Spleen (tissue), 11 donors: ENCODE measurements at regions not wholly inside any gene's neighbourhood (a gene's known extent, or its start where the extent isn't known, plus 50 kb on each side); places are given as distances from the start of the nearest gene placed in this dataset.

ENCODE experiments used
- DNase-seq: peaks from one replicate; pipeline ENCODE4 v3.0.0-alpha.2; 2020
- H3K27ac ChIP-seq, 8 donors: fragments of 200-600 bp; sonication (generic) in 7 of 8; 1 replicate in 4 of 8; 2 replicates in 4 of 8; pipeline versions ENCODE4 v1.5.0 to v1.8.0; 2016 to 2021; ENCODE audit warnings: inconsistent platforms in 4 of 8, mild to moderate bottlenecking in 4 of 8, moderate library complexity in 1 of 8
- H3K27me3 ChIP-seq, 7 donors: fragments of 200-600 bp; sonication (generic) in 6 of 7; replicated peaks in 1 of 7; 1 replicate in 4 of 7; 2 replicates in 3 of 7; pipeline versions ENCODE4 v1.5.0 to v1.8.0; 2016 to 2021; ENCODE audit warnings: inconsistent platforms in 3 of 7, mild to moderate bottlenecking in 1 of 7
- H3K36me3 ChIP-seq, 6 donors: fragments of 200-600 bp; sonication (generic) in 5 of 6; 1 replicate in 4 of 6; 2 replicates in 2 of 6; pipeline versions ENCODE4 v1.5.0 to v1.8.0; 2016 to 2021; ENCODE audit warnings: inconsistent platforms in 2 of 6
- H3K4me1 ChIP-seq, 6 donors: fragments of 200-600 bp; sonication (generic) in 5 of 6; 1 replicate in 3 of 6; 2 replicates in 3 of 6; pipeline versions ENCODE4 v1.5.0 to v1.8.0; 2016 to 2021; ENCODE audit warnings: inconsistent platforms in 3 of 6
- H3K4me3 ChIP-seq, 8 donors: fragments of 200-600 bp; sonication (generic) in 7 of 8; 1 replicate in 4 of 8; 2 replicates in 4 of 8; pipeline versions ENCODE4 v1.5.0 to v1.8.0; 2016 to 2021; ENCODE audit warnings: inconsistent platforms in 4 of 8, mild to moderate bottlenecking in 4 of 8, moderate library complexity in 2 of 8
- H3K9me3 ChIP-seq, 8 donors: fragments of 200-600 bp; sonication (generic) in 7 of 8; 1 replicate in 4 of 8; 2 replicates in 4 of 8; pipeline versions ENCODE4 v1.5.0 to v1.8.0; 2016 to 2021; ENCODE audit warnings: inconsistent platforms in 4 of 8
- POLR2A ChIP-seq, 3 donors: fragments of 450-650 bp; IDR thresholded peaks; one replicate each; pipeline ENCODE4 v1.5.1; 2017; ENCODE audit warnings: antibody characterized with exemption in 3 of 3, mild to moderate bottlenecking in 1 of 3
- POLR2AphosphoS5 ChIP-seq, 3 donors: sonication (generic); formaldehyde crosslinking; IDR thresholded peaks; one replicate each; pipeline ENCODE4 v1.5.1; 2017; ENCODE audit warnings: antibody characterized with exemption in 3 of 3
- WGBS, 5 donors: extraction: QIAGEN DNeasy Blood & Tissue Kit in 3 of 5; methylation state at CpG; one replicate each; pipeline versions ENCODE4 v1.1.5 to v1.1.7; 2013 to 2018; 5-methylcytosine and 5-hydroxymethylcytosine counted together
- intact Hi-C: fragments of 100-400 bp; cut with DNase I; formaldehyde crosslinking; loops from one replicate; pipeline ENCODE4 v1.15.0; 2023; ENCODE audit warnings: low total_unique reads
- TF ChIP-seq, protein P1 (sequence below), 11 experiments: fragments of 200-600 bp in 7 of 11; fragments of 450-650 bp in 4 of 11; sonication (generic) in 4 of 11; IDR thresholded peaks in 8 of 11; conservative IDR thresholded peaks in 3 of 11; 1 replicate in 7 of 11; 2 replicates in 4 of 11; pipeline versions ENCODE4 v1.4.0 to v1.8.0; 2016 to 2021; ENCODE audit warnings: antibody characterized with exemption in 11 of 11, inconsistent platforms in 4 of 11, mild to moderate bottlenecking in 1 of 11
- donor health status: healthy with polysubstance abuse.
- donor health status: DM: no; HTN: no; CAD: no; lungs with moderate emphysema.
- donor health status: DM: no; HTN: no; CAD: no.
- donor health status: Bipolar disorder and iron deficiency.
- donor health status: healthy.
- donor health status: DM: no; HTN: no; CAD: no.
- donor health status: DM: yes; HTN: yes; CAD: no.

DNA sequence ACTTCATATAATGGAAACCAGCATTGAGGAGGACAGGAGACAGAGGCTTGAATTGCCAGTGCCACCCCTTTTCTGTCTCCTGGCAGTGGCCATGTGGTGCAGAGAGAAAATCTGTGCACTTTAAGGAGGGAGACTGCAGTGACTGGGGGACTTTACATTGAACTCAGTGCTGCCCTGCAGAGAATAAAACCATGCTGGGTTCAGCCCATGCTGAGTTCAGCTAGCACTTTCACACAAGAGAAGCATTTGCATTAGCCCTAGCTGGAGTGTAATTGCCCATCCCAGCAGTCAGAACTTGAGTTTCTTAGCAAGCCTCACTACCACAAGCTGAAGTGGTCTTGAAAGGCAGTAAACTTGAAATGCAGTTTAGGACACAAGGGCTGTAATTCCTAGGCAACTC, 677.5 kb downstream of the ZPLD1 start:
- intact Hi-C loops = no loop called here
- Histone ChIP-seq H3K4me3 (no peak overlapping the region), H3K4me1 (no peaks in the 10 kb centered on the region), H3K36me3 (no peaks in the 10 kb centered on the region), H3K27me3 (no peaks in the 10 kb centered on the region), H3K9me3 (no peaks in the 10 kb centered on the region), H3K27ac (no peak overlapping the region)
- TF ChIP-seq, protein P1, sequence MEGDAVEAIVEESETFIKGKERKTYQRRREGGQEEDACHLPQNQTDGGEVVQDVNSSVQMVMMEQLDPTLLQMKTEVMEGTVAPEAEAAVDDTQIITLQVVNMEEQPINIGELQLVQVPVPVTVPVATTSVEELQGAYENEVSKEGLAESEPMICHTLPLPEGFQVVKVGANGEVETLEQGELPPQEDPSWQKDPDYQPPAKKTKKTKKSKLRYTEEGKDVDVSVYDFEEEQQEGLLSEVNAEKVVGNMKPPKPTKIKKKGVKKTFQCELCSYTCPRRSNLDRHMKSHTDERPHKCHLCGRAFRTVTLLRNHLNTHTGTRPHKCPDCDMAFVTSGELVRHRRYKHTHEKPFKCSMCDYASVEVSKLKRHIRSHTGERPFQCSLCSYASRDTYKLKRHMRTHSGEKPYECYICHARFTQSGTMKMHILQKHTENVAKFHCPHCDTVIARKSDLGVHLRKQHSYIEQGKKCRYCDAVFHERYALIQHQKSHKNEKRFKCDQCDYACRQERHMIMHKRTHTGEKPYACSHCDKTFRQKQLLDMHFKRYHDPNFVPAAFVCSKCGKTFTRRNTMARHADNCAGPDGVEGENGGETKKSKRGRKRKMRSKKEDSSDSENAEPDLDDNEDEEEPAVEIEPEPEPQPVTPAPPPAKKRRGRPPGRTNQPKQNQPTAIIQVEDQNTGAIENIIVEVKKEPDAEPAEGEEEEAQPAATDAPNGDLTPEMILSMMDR (IDR thresholded peaks at IDR 0.05 in 8 of 11, conservative IDR thresholded peaks at IDR 0.05 in 3 of 11) = no peak
- TF ChIP-seq POLR2AphosphoS5 (IDR thresholded peaks at IDR 0.05) (no peak), POLR2A (IDR thresholded peaks at IDR 0.05) (no peak)
- DNase-seq = no peak

DNA sequence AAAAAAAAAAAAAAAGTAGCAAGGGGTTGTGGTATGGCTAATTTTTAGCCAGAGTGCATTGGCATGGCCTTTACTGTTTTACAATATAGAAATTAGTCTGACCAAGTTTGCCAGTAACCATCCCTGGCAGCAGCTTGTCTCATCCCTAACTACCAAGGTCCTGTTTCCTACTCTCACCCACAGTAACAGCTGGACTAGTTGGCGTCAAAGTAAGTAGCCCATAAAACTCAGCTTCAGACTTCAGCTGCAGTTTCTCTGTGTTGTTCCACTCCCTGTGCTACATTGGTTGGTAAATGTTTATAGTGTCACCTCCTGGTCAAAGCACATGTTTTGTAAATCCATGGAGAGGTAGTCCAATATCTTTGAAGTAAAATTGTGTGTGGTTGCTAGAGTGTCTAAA, 691.3 kb downstream of the ZPLD1 start:
- no peak overlapping the region for H3K27ac ChIP-seq
- 79 to 93% (median 85%) methylated on average over 1 of the region's 1 CpG for WGBS, 5 donors
- H3K4me3 ChIP-seq = no peak overlapping the region
- no peak for DNase-seq
- no peaks in the 10 kb centered on the region for H3K27me3 ChIP-seq
- H3K9me3 ChIP-seq = no peaks in the 10 kb centered on the region
- intact Hi-C loops = no loop called here
- TF ChIP-seq POLR2AphosphoS5 (IDR thresholded peaks at IDR 0.05) (no peak), POLR2A (IDR thresholded peaks at IDR 0.05) (no peak)
- TF ChIP-seq, protein P1 (IDR thresholded peaks at IDR 0.05 in 8 of 11, conservative IDR thresholded peaks at IDR 0.05 in 3 of 11) = no peak
- no peaks in the 10 kb centered on the region for H3K36me3 ChIP-seq
- H3K4me1 ChIP-seq = no peaks in the 10 kb centered on the region

DNA sequence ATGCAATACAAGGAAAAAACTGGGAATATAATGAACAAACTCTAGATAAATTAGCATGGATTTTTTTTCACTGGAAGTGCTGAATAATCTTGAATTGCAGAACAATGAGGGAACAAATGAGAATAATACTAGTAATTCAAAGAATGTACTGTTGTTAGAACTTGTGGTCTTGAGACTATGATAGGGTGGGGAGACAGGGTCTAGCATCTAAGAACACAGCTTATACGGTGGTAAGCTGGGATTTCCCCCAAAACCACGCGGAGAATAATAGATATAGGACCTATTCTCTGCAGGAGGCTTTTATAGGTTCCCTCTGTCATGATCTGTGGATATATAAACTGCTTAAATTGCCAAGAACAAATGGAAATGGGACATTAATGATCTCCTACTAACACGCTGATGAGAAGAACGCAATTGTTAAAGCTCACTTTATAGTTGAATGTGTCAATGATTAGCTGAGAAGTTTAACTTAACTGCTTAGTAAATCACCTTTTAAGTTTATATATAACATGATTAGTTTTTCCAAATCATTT, 692.3 kb downstream of the ZPLD1 start:
- Histone ChIP-seq H3K4me3 (no peak overlapping the region), H3K9me3 (no peaks in the 10 kb centered on the region), H3K27me3 (no peaks in the 10 kb centered on the region), H3K4me1 (no peaks in the 10 kb centered on the region), H3K27ac (no peak overlapping the region), H3K36me3 (no peaks in the 10 kb centered on the region)
- no peak for TF ChIP-seq POLR2A (IDR thresholded peaks at IDR 0.05)
- TF ChIP-seq, protein P1 (IDR thresholded peaks at IDR 0.05 in 8 of 11, conservative IDR thresholded peaks at IDR 0.05 in 3 of 11) = no peak
- TF ChIP-seq POLR2AphosphoS5 (IDR thresholded peaks at IDR 0.05) = no peak
- intact Hi-C loops = no loop called here
- WGBS, 5 donors = 65 to 87% (median 72%) methylated on average over 5 of the region's 5 CpGs
- DNase-seq = no peak

DNA sequence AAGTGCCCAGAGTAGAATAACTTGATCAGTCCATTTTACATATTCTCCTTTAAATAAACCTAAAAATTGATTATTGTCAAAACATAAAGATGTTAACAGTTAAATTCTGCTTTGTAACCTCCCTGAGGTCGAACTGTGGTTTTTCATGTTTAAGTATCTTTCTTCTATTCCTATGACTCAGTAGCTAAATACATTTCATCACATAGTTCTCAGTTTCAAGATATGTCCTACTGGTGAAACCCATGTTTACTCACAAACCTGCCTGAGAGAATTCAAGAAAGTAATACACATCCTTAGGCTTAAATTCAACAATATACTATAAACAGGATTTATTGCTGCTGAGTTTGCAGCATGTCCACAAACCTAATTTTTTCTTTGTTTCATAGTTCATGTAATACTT, 692.9 kb downstream of the ZPLD1 start:
- WGBS, 5 donors = 48 to 76% (median 60%) methylated on average over 1 of the region's 1 CpG
- no peak for TF ChIP-seq POLR2AphosphoS5 (IDR thresholded peaks at IDR 0.05)
- no peak for TF ChIP-seq POLR2A (IDR thresholded peaks at IDR 0.05)
- TF ChIP-seq, protein P1 (IDR thresholded peaks at IDR 0.05 in 8 of 11, conservative IDR thresholded peaks at IDR 0.05 in 3 of 11) = no peak

More for the DNA sequence above, 692.9 kb downstream of the ZPLD1 start:
- no peaks in the 10 kb centered on the region for H3K9me3 ChIP-seq
- H3K27me3 ChIP-seq = no peaks in the 10 kb centered on the region
- no peak for DNase-seq
- intact Hi-C loops = no loop called here
- H3K4me1 ChIP-seq = no peaks in the 10 kb centered on the region
- H3K4me3 ChIP-seq = no peak overlapping the region
- no peak overlapping the region for H3K27ac ChIP-seq
- H3K36me3 ChIP-seq = no peaks in the 10 kb centered on the region
